ENCODE measurements at regions not wholly inside any gene's neighbourhood (a gene's known extent, or its start where the extent isn't known, plus 50 kb on each side); places are given as distances from the start of the nearest gene placed in this dataset.

GRCh38 chr7:142334236-142334635, 76.4 kb upstream of the PRSS58 start:
- TF ChIP-seq CTCF (conservative IDR thresholded peaks at IDR 0.05; ENCODE audit: low read depth, low read length) (no peak), MAZ (IDR thresholded peaks at IDR 0.05; ENCODE audit: borderline replicate concordance, low read depth, low read length) (no peak), MXI1 (IDR thresholded peaks at IDR 0.05; ENCODE audit: borderline replicate concordance, low read depth, low read length) (no peak), RFX5 (IDR thresholded peaks at IDR 0.05; ENCODE audit: low read depth, low read length) (no peak), SMC3 (IDR thresholded peaks at IDR 0.05; ENCODE audit: low read depth, low read length) (no peak), POLR2A (IDR thresholded peaks at IDR 0.05; ENCODE audit: low read depth, low read length) (no peak), NFE2L2 (IDR thresholded peaks at IDR 0.05; ENCODE audit: low read depth, low read length) (no peak), ELK1 (IDR thresholded peaks at IDR 0.05; ENCODE audit: borderline replicate concordance, low read depth, low read length) (no peak), USF2 (IDR thresholded peaks at IDR 0.05; ENCODE audit: low read depth, low read length) (no peak)
